HG03354 (cell line): ENCODE measurements at regions not wholly inside any gene's neighbourhood (a gene's known extent, or its start where the extent isn't known, plus 50 kb on each side); places are given as distances from the start of the nearest gene placed in this dataset.
"Not testable (repeated sequence)": the region's sequence is repeated elsewhere in the genome, so short reads cannot be mapped to it uniquely, and the experiment has no call there.

ENCODE experiments used
- ATAC-seq: cut with Tn5 transposase; IDR thresholded peaks from one replicate; pipeline ENCODE4 v1.9.1; 2021; ENCODE audit warnings: mild to moderate bottlenecking; ENCODE audit not compliant: unreplicated experiment, poor library complexity, severe bottlenecking

- no peak for ATAC-seq
These were observed 55.8 kb upstream of the SETMAR start for GRCh38 chr3:4247391-4247790.

GRCh38 chr3:4250064-4250463 is 53.1 kb upstream of the SETMAR start:
- ATAC-seq = no peak

- ATAC-seq = no peak
These were observed 51.8 kb upstream of the SETMAR start for GRCh38 chr3:4251412-4251811.

- not testable (repeated sequence) for ATAC-seq
These were observed 49.9 kb upstream of the SETMAR start for GRCh38 chr3:4253072-4253832.
